GM12873 (cell line): ENCODE measurements at regions not wholly inside any gene's neighbourhood (a gene's known extent, or its start where the extent isn't known, plus 50 kb on each side); places are given as distances from the start of the nearest gene placed in this dataset.

Experiments used
- CTCF ChIP-seq: IDR thresholded peaks from 2 replicates; pipeline ENCODE4 v1.5.1; 2012; ENCODE audit warnings: low read depth, mild to moderate bottlenecking, moderate library complexity, low read length, control low read depth; ENCODE audit not compliant: insufficient read depth; ENCODE audit errors: missing control alignments

- no peak for TF ChIP-seq CTCF
Observed at GRCh38 chr6:80411486-80411885, 305.0 kb downstream of the BCKDHB start.

GRCh38 chr6:80404889-80405288, 298.4 kb downstream of the BCKDHB start:
- no peak for TF ChIP-seq CTCF

GRCh38 chr6:80403365-80403764, 296.9 kb downstream of the BCKDHB start:
- no peak for TF ChIP-seq CTCF

GRCh38 chr6:80402266-80402665, 295.8 kb downstream of the BCKDHB start:
- no peak for TF ChIP-seq CTCF
